ENCODE measurements at regions not wholly inside any gene's neighbourhood (a gene's known extent, or its start where the extent isn't known, plus 50 kb on each side); places are given as distances from the start of the nearest gene placed in this dataset.

- intact Hi-C loops (cut with DNase I; ENCODE audit: low total_unique reads): no loop called here
- Histone ChIP-seq H3K4me3 (no peak overlapping the region), H3K9me3 (no peaks in the 10 kb centered on the region), H3K36me3 (no peaks in the 10 kb centered on the region), H3K27ac (peak overlapping the region; percentile 6 to 82 (median 76)), H3K4me1 (peaks cover 8 to 25% (median 19%) of the 10 kb centered on the region in 6 donors), H3K27me3 (replicated peaks in 1 of 7) (no peaks in the 10 kb centered on the region)
- no peak for TF ChIP-seq POLR2A (IDR thresholded peaks at IDR 0.05)
- TF ChIP-seq, protein P1, sequence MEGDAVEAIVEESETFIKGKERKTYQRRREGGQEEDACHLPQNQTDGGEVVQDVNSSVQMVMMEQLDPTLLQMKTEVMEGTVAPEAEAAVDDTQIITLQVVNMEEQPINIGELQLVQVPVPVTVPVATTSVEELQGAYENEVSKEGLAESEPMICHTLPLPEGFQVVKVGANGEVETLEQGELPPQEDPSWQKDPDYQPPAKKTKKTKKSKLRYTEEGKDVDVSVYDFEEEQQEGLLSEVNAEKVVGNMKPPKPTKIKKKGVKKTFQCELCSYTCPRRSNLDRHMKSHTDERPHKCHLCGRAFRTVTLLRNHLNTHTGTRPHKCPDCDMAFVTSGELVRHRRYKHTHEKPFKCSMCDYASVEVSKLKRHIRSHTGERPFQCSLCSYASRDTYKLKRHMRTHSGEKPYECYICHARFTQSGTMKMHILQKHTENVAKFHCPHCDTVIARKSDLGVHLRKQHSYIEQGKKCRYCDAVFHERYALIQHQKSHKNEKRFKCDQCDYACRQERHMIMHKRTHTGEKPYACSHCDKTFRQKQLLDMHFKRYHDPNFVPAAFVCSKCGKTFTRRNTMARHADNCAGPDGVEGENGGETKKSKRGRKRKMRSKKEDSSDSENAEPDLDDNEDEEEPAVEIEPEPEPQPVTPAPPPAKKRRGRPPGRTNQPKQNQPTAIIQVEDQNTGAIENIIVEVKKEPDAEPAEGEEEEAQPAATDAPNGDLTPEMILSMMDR (IDR thresholded peaks at IDR 0.05 in 8 of 11, conservative IDR thresholded peaks at IDR 0.05 in 3 of 11): no peak
- TF ChIP-seq POLR2AphosphoS5 (IDR thresholded peaks at IDR 0.05): no peak
- no peak for DNase-seq
- 72 to 79% (median 75%) methylated on average over 24 of the region's 24 CpGs for WGBS, 5 donors
Observed at GRCh38 chr3:193831495-193832455, 238.8 kb downstream of the OPA1 start.

DNA sequence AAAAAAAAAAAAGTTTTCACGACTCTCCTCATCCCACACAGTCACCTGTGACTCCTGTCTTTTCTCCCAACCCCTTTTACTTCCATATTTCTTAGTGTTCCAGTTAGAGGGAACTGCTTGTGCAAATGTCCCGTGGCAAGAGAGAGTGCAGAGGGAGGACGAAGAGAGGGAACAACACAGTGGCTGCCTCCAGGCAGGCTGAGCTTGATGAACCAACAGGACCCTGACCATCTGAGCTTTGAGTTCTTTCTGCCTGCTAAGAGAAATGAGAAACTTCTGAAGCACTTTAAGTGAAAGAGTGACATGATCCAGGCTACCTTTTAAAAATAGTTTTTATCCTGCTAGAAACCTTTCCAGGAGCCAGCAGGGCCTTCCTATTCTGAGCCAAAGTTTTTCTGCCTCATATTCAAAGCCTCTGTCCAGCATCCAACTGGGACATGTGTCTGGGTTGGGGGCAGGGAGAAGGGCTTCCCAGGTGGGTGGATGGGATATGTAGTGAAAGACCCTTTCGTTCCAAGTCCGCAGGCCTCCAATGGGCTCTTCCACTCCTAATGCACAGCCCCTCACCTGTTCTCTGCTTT, 239.9 kb downstream of the OPA1 start:
- H3K4me3 ChIP-seq: no peak overlapping the region
- H3K4me1 ChIP-seq: peaks cover 8 to 23% (median 19%) of the 10 kb centered on the region in 6 donors
- no peaks in the 10 kb centered on the region for H3K27me3 ChIP-seq (replicated peaks in 1 of 7)
- no peaks in the 10 kb centered on the region for H3K36me3 ChIP-seq
- no peak for TF ChIP-seq POLR2AphosphoS5 (IDR thresholded peaks at IDR 0.05)
- whole genome bisulfite sequencing, 5 donors: 84 to 91% (median 88%) methylated on average over 5 of the region's 5 CpGs
- no peaks in the 10 kb centered on the region for H3K9me3 ChIP-seq
- intact Hi-C loops (cut with DNase I; ENCODE audit: low total_unique reads): no loop called here
- no peak for DNase-seq
- peak overlapping the region in 6 of 8 donors; percentile 72 to 82 (median 78) for H3K27ac ChIP-seq

DNA sequence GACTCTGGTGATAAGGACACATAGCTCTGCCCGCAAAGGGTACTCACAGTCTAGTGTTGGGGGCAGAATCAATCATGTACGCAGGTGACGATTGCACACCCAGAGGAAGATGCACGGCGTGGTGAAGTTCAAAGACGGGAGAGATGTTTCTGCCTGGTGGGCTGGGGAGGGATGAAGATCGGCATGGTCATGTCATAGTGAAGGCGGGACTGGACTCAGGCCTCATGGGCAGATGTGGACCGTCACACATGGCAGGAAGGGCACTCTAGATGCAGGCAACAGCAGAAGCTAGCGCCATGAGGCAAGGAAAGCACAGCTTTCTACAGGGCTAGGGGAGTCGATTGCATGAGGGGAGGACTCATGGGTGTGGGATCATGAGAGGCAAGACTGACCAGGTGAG, 240.6 kb downstream of the OPA1 start:
- WGBS, 5 donors: 93 to 96% (median 95%) methylated on average over 11 of the region's 11 CpGs
- Histone ChIP-seq H3K36me3 (no peaks in the 10 kb centered on the region), H3K4me1 (peaks cover 8 to 23% (median 19%) of the 10 kb centered on the region in 6 donors), H3K27me3 (replicated peaks in 1 of 7) (no peaks in the 10 kb centered on the region), H3K9me3 (no peaks in the 10 kb centered on the region), H3K27ac (no peak overlapping the region), H3K4me3 (no peak overlapping the region)
- intact Hi-C loops (cut with DNase I; ENCODE audit: low total_unique reads): no loop called here
- TF ChIP-seq POLR2A (IDR thresholded peaks at IDR 0.05): no peak
- TF ChIP-seq, protein P1 (IDR thresholded peaks at IDR 0.05 in 8 of 11, conservative IDR thresholded peaks at IDR 0.05 in 3 of 11): no peak
- TF ChIP-seq POLR2AphosphoS5 (IDR thresholded peaks at IDR 0.05): no peak
- peak; percentile 63 for DNase-seq

GRCh38 chr3:193835414-193835813, 242.4 kb downstream of the OPA1 start:
- 94 to 97% (median 96%) methylated on average over 6 of the region's 6 CpGs for WGBS, 5 donors
- TF ChIP-seq POLR2A (IDR thresholded peaks at IDR 0.05) (no peak), POLR2AphosphoS5 (IDR thresholded peaks at IDR 0.05) (no peak)
- TF ChIP-seq, protein P1 (IDR thresholded peaks at IDR 0.05 in 8 of 11, conservative IDR thresholded peaks at IDR 0.05 in 3 of 11): no peak
- Histone ChIP-seq H3K4me1 (peaks cover 8 to 23% (median 19%) of the 10 kb centered on the region in 6 donors), H3K27ac (no peak overlapping the region), H3K9me3 (no peaks in the 10 kb centered on the region), H3K36me3 (no peaks in the 10 kb centered on the region), H3K4me3 (no peak overlapping the region), H3K27me3 (replicated peaks in 1 of 7) (no peaks in the 10 kb centered on the region)
- intact Hi-C loops (cut with DNase I; ENCODE audit: low total_unique reads): no loop called here
- DNase-seq: no peak
